Psoas muscle (tissue), 7 donors: ENCODE measurements at regions not wholly inside any gene's neighbourhood (a gene's known extent, or its start where the extent isn't known, plus 50 kb on each side); places are given as distances from the start of the nearest gene placed in this dataset.

Experiments
- ATAC-seq, 4 donors: fragments of 200-7000 bp; cut with Tn5 transposase; one replicate each; pipeline ENCODE4 v1.9.1; 2020; ENCODE audit warnings: moderate library complexity in 3 of 4, mild to moderate bottlenecking in 2 of 4
- DNase-seq, 2 donors: peaks; one replicate each; pipeline ENCODE4 v3.0.0-alpha.2; 2020
- H3K27ac ChIP-seq: fragments of 200-600 bp; one replicate; pipeline ENCODE4 v1.8.0; 2022
- H3K27me3 ChIP-seq, 3 donors: fragments of 200-600 bp in 1 of 3; one replicate each; pipeline versions ENCODE4 v1.6.1 to v1.8.0; 2013 to 2022; ENCODE audit warnings: low read length in 2 of 3, mild to moderate bottlenecking in 2 of 3, moderate library complexity in 1 of 3; ENCODE audit not compliant: insufficient read depth in 3 of 3
- H3K36me3 ChIP-seq, 2 donors: fragments of 200-600 bp in 1 of 2; one replicate each; pipeline versions ENCODE4 v1.6.1 to v1.8.0; 2013 to 2022; ENCODE audit warnings: low read depth in 1 of 2, mild to moderate bottlenecking in 1 of 2, moderate library complexity in 1 of 2; ENCODE audit not compliant: insufficient read depth in 1 of 2
- H3K4me1 ChIP-seq: fragments of 200-600 bp; one replicate; pipeline ENCODE4 v1.8.0; 2022
- H3K4me3 ChIP-seq: fragments of 200-600 bp; one replicate; pipeline ENCODE4 v1.8.0; 2022; ENCODE audit warnings: mild to moderate bottlenecking
- H3K9me3 ChIP-seq: fragments of 200-600 bp; one replicate; pipeline ENCODE4 v1.8.0; 2022
- WGBS, 3 donors: extraction: QIAGEN DNeasy Blood & Tissue Kit; methylation state at CpG; one replicate each; pipeline versions ENCODE4 v1.1.6 to v1.1.7; 2013; 5-methylcytosine and 5-hydroxymethylcytosine counted together
- intact Hi-C, 2 donors: fragments of 100-400 bp; cut with DNase I; formaldehyde crosslinking; loops; one replicate each; pipeline versions ENCODE4 v1.11.0 to v1.14.2; 2022
- TF ChIP-seq, protein P1 (sequence below): fragments of 200-600 bp; IDR thresholded peaks from one replicate; pipeline ENCODE4 v1.8.0; 2022; ENCODE audit warnings: antibody characterized with exemption
- donor health status: healthy with polysubstance abuse.
- donor health status: DM: no; HTN: no; CAD: no; lungs with moderate emphysema.
- donor health status: Bipolar disorder and iron deficiency.
- donor health status: healthy.
- donor health status: DM: yes; HTN: yes; CAD: no.
- donor health status: DM: no; HTN: no; CAD: no.
- donor health status: DM: yes; HTN: yes; CAD: no.

DNA sequence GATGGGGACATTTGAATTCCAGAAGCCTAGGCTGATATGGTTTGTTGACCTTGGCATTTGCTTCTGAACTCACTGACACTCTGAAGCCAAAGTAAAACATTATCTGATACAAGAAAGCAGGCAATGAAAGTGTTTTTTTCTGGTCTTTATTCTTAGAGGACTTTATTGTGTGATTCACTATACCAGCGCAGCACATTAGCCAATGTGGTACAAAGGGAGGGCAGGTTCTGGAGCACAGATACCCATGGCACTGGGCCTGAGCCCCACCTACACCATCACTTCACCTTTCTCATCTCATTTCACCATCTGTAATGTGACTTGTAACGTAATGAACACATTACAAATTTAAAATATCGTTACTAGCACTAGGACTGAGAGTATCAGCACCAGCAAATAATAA lies 89.7 kb upstream of the ZNF366 start:
- intact Hi-C loops: no loop called here
- H3K4me1 ChIP-seq: peaks cover 25% of the 10 kb centered on the region
- TF ChIP-seq, protein P1, sequence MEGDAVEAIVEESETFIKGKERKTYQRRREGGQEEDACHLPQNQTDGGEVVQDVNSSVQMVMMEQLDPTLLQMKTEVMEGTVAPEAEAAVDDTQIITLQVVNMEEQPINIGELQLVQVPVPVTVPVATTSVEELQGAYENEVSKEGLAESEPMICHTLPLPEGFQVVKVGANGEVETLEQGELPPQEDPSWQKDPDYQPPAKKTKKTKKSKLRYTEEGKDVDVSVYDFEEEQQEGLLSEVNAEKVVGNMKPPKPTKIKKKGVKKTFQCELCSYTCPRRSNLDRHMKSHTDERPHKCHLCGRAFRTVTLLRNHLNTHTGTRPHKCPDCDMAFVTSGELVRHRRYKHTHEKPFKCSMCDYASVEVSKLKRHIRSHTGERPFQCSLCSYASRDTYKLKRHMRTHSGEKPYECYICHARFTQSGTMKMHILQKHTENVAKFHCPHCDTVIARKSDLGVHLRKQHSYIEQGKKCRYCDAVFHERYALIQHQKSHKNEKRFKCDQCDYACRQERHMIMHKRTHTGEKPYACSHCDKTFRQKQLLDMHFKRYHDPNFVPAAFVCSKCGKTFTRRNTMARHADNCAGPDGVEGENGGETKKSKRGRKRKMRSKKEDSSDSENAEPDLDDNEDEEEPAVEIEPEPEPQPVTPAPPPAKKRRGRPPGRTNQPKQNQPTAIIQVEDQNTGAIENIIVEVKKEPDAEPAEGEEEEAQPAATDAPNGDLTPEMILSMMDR: no peak
- WGBS, 3 donors: 52 to 81% (median 55%) methylated on average over 3 of the region's 3 CpGs
- H3K9me3 ChIP-seq: peaks cover 5% of the 10 kb centered on the region
- peak overlapping the region; percentile 82 for H3K27ac ChIP-seq
- peak; percentile 52 to 63 (median 60) for ATAC-seq
- no peaks in the 10 kb centered on the region for H3K36me3 ChIP-seq
- no peak for DNase-seq
- H3K27me3 ChIP-seq: no peaks in the 10 kb centered on the region
- H3K4me3 ChIP-seq: peak overlapping the region; percentile 42

DNA sequence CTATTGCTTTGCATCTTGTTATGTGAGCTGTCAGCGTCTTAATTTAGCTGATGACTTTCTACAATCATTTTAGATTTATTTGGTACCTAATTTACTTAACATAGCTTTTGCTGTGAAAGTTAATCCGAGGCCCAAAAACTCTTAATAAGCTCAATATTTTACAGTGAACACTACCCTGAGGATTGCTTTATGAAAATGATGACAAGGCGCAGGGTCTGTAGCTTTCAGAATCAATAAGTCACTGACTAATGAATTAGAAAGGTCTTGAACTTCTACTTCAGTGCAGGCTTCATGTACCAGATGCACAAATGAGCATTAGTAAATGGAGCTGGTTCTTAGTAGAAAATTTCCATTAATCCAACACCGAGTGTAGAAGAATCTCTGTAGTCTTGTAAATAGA lies 81.4 kb upstream of the ZNF366 start:
- no peak overlapping the region for H3K27ac ChIP-seq
- H3K27me3 ChIP-seq: no peaks in the 10 kb centered on the region
- WGBS, 3 donors: 94 to 96% (median 95%) methylated on average over 4 of the region's 4 CpGs
- no peaks in the 10 kb centered on the region for H3K36me3 ChIP-seq
- intact Hi-C loops: no loop called here
- TF ChIP-seq, protein P1: no peak
- DNase-seq: no peak
- no peaks in the 10 kb centered on the region for H3K4me1 ChIP-seq
- no peak overlapping the region for H3K4me3 ChIP-seq
- ATAC-seq: no peak
- H3K9me3 ChIP-seq: no peaks in the 10 kb centered on the region

DNA sequence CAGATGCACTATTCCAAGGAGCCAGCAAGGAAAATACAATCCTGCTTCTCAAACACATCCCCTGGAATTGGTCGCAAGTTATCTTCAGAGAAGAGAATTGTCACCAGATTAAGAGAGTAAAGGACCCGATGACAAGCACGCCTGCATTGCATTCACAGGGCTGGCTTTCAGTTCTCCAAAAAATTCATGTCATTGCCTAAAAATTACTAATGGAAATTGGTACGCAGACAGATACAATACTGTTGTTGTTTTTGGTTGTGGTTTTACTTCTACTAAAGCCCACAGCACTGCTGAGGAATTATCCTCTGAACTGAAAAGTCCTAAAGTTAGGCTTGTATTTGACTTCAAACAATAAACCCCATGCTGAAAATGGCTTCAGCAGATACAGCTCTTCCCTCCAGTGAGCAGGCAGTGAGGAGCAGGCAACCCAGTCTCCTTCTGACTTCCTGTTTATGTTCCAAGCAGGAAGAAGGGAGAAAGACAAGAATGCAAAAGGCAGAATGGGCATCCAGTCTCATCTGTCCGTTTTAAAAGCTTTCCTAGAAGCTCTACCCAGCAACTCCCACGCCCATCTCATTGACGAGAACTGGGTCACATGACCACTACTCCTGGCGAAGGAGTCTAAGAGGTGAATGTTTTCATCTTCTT lies 80.6 kb upstream of the ZNF366 start:
- H3K4me3 ChIP-seq: no peak overlapping the region
- H3K9me3 ChIP-seq: no peaks in the 10 kb centered on the region
- H3K36me3 ChIP-seq: no peaks in the 10 kb centered on the region
- DNase-seq: no peak
- TF ChIP-seq, protein P1: no peak
- intact Hi-C loops: no loop called here
- H3K27ac ChIP-seq: no peak overlapping the region
- 82 to 90% (median 87%) methylated on average over 8 of the region's 8 CpGs for WGBS, 3 donors
- ATAC-seq: no peak
- H3K4me1 ChIP-seq: no peaks in the 10 kb centered on the region
- H3K27me3 ChIP-seq: no peaks in the 10 kb centered on the region

DNA sequence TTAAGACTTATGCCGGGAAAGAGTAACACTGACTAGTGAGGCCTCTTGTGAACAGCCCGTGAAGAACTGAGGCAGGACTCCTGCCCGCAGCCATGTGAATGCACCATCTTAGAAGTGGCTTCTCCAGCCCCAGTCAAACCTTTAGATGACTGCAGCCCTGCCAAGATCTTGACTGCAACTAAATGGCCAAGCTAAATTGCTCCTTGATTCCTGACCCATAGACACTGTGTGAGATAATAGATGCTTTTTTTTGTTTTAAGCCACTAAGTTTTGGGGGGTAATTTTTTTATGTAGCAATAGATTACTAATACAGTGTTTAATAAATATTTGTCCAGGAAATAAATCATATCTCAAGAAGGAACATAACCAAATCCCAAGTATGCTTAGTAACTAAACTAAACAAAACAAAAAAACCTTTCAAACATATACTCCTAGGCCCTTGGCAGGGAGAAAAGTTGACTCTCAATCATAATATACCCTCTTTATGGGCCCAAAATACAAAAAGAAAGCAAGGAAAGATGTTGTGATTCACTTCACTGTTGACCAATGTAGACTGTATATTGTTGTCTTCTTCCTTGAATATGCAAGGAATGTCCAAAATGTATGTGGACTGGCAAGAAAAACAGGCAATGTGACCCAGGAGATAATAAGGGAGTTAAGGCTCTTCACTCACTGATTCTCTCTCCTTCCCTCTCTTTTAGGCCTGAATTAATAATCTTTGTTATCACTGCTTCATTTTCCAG lies 79.7 kb upstream of the ZNF366 start:
- ATAC-seq (no peak), DNase-seq (no peak)
- H3K4me1 ChIP-seq: no peaks in the 10 kb centered on the region
- intact Hi-C loops: no loop called here
- no peaks in the 10 kb centered on the region for H3K9me3 ChIP-seq
- H3K27me3 ChIP-seq: no peaks in the 10 kb centered on the region
- H3K4me3 ChIP-seq: no peak overlapping the region
- H3K36me3 ChIP-seq: no peaks in the 10 kb centered on the region
- TF ChIP-seq, protein P1: no peak
- no peak overlapping the region for H3K27ac ChIP-seq
- WGBS, 3 donors: 96 to 97% (median 97%) methylated on average over 3 of the region's 3 CpGs
